Astrocyte (in vitro differentiated cells and primary cell): ENCODE measurements at regions not wholly inside any gene's neighbourhood (a gene's known extent, or its start where the extent isn't known, plus 50 kb on each side); places are given as distances from the start of the nearest gene placed in this dataset.

Experiments
- DNase-seq: peaks from one replicate; pipeline ENCODE4 v3.0.0-alpha.2; 2010; ENCODE audit warnings: low read depth
- FAIRE-seq: peaks from 2 replicates; lab custom pipeline; 2011; peaks lifted over from hg19 to GRCh38; lab: Jason Lieb, UNC
- H2AFZ ChIP-seq: 2 replicates; pipeline ENCODE4 v1.6.0; 2012; ENCODE audit warnings: low read depth, low read length, inconsistent platforms
- H3K27ac ChIP-seq: 2 replicates; pipeline ENCODE4 v1.5.1; 2011; ENCODE audit warnings: low read depth, low read length, inconsistent platforms
- H3K27me3 ChIP-seq: 2 replicates; pipeline ENCODE4 v1.6.0; 2011; ENCODE audit warnings: low read length, inconsistent platforms; ENCODE audit not compliant: insufficient read depth
- H3K36me3 ChIP-seq: 2 replicates; pipeline ENCODE4 v1.5.1; 2011; ENCODE audit warnings: low read length, inconsistent platforms; ENCODE audit not compliant: insufficient read depth
- H3K4me1 ChIP-seq: 2 replicates; pipeline ENCODE4 v1.5.1; 2011; ENCODE audit warnings: low read length, inconsistent platforms; ENCODE audit not compliant: insufficient read depth
- H3K4me2 ChIP-seq: 2 replicates; pipeline ENCODE4 v1.6.0; 2012; ENCODE audit warnings: low read length, inconsistent platforms
- H3K4me3 ChIP-seq: 2 replicates; pipeline ENCODE4 v1.5.1; 2011; ENCODE audit warnings: low read depth, mild to moderate bottlenecking, low read length, inconsistent platforms; ENCODE audit not compliant: insufficient read depth
- H3K79me2 ChIP-seq: 2 replicates; pipeline ENCODE4 v1.6.0; 2012; ENCODE audit warnings: mild to moderate bottlenecking, low read length, inconsistent platforms; ENCODE audit not compliant: insufficient read depth
- H3K9ac ChIP-seq: 2 replicates; pipeline ENCODE4 v1.6.0; 2012; ENCODE audit warnings: mild to moderate bottlenecking, low read length, inconsistent platforms
- H3K9me3 ChIP-seq: 2 replicates; pipeline ENCODE4 v1.5.1; 2012; ENCODE audit warnings: low read depth, mild to moderate bottlenecking, low read length, inconsistent platforms; ENCODE audit not compliant: insufficient read depth
- H4K20me1 ChIP-seq: 2 replicates; pipeline ENCODE4 v1.6.0; 2012; ENCODE audit warnings: low read length, inconsistent platforms; ENCODE audit not compliant: insufficient read depth
- H3K27ac Mint-ChIP-seq: one replicate; pipeline ENCODE4 v1.8.0; 2021; ENCODE audit warnings: mild to moderate bottlenecking, mixed read lengths; ENCODE audit not compliant: unreplicated experiment
- H3K27me3 Mint-ChIP-seq: one replicate; pipeline ENCODE4 v1.8.0; 2021; ENCODE audit warnings: low read depth, mixed read lengths; ENCODE audit not compliant: unreplicated experiment
- H3K36me3 Mint-ChIP-seq: one replicate; pipeline ENCODE4 v1.8.0; 2021; ENCODE audit warnings: low read depth, mixed read lengths; ENCODE audit not compliant: unreplicated experiment
- H3K4me1 Mint-ChIP-seq: one replicate; pipeline ENCODE4 v1.8.0; 2021; ENCODE audit warnings: low read depth, mixed read lengths; ENCODE audit not compliant: unreplicated experiment
- H3K4me3 Mint-ChIP-seq: one replicate; pipeline ENCODE4 v1.8.0; 2021; ENCODE audit warnings: mild to moderate bottlenecking, moderate library complexity, mixed read lengths; ENCODE audit not compliant: unreplicated experiment
- H3K9me3 Mint-ChIP-seq: one replicate; pipeline ENCODE4 v1.8.0; 2021; ENCODE audit warnings: mild to moderate bottlenecking, mixed read lengths; ENCODE audit not compliant: unreplicated experiment
- CTCF ChIP-seq: IDR thresholded peaks from 2 replicates; pipeline ENCODE4 v1.5.1; 2011; ENCODE audit warnings: low read depth, mild to moderate bottlenecking, inconsistent platforms, low read length, moderate library complexity; ENCODE audit not compliant: insufficient read depth
- EZH2 ChIP-seq: IDR thresholded peaks from 2 replicates; pipeline ENCODE4 v1.6.1; 2012; ENCODE audit warnings: mild to moderate bottlenecking, low read length, inconsistent platforms; ENCODE audit not compliant: insufficient read depth

GRCh38 chr12:107610021-107610859 lies 75.4 kb upstream of the PWP1 start:
- H3K79me2 ChIP-seq, result no peaks in the 10 kb centered on the region
- H4K20me1 ChIP-seq, result peaks cover 3% of the 10 kb centered on the region
- DNase-seq (peak; percentile 13), FAIRE-seq (no peak)
- H2AFZ ChIP-seq, result peak overlapping the region; percentile 54
- H3K4me1 ChIP-seq, result peaks cover 7% of the 10 kb centered on the region
- Mint-ChIP-seq H3K4me1 (no peaks in the 10 kb centered on the region), H3K36me3 (peaks cover 3% of the 10 kb centered on the region), H3K27me3 (peaks cover 12% of the 10 kb centered on the region), H3K27ac (no peak overlapping the region), H3K4me3 (no peak overlapping the region), H3K9me3 (peaks cover 2% of the 10 kb centered on the region)
- no peak overlapping the region for H3K4me3 ChIP-seq
- TF ChIP-seq EZH2 (no peak), CTCF (peak; percentile 76)
- no peaks in the 10 kb centered on the region for H3K27me3 ChIP-seq
- H3K27ac ChIP-seq, result no peak overlapping the region
- H3K36me3 ChIP-seq, result no peaks in the 10 kb centered on the region
- H3K9ac ChIP-seq, result no peak overlapping the region
- H3K4me2 ChIP-seq, result peak overlapping the region; percentile 65
- H3K9me3 ChIP-seq, result no peaks in the 10 kb centered on the region

GRCh38 chr12:107612508-107612907 lies 73.1 kb upstream of the PWP1 start:
- no peak overlapping the region for H3K4me3 Mint-ChIP-seq
- Histone ChIP-seq H2AFZ (no peak overlapping the region), H3K27me3 (no peaks in the 10 kb centered on the region), H3K9me3 (no peaks in the 10 kb centered on the region), H3K4me2 (peak overlapping the region; percentile 20), H3K9ac (no peak overlapping the region), H3K27ac (no peak overlapping the region), H3K4me3 (no peak overlapping the region), H3K36me3 (no peaks in the 10 kb centered on the region), H3K4me1 (peaks cover 7% of the 10 kb centered on the region), H3K79me2 (no peaks in the 10 kb centered on the region), H4K20me1 (peaks cover 3% of the 10 kb centered on the region)
- no peaks in the 10 kb centered on the region for H3K9me3 Mint-ChIP-seq
- H3K27ac Mint-ChIP-seq, result no peak overlapping the region
- no peaks in the 10 kb centered on the region for H3K4me1 Mint-ChIP-seq
- H3K27me3 Mint-ChIP-seq, result peaks cover 9% of the 10 kb centered on the region
- TF ChIP-seq EZH2, result no peak
- peaks cover 3% of the 10 kb centered on the region for H3K36me3 Mint-ChIP-seq
- DNase-seq (no peak), FAIRE-seq (no peak)

- no peak overlapping the region for H2AFZ ChIP-seq
- peaks cover 7% of the 10 kb centered on the region for H3K4me1 ChIP-seq
- Mint-ChIP-seq H3K36me3 (peaks cover 5% of the 10 kb centered on the region), H3K4me3 (no peak overlapping the region), H3K27me3 (peaks cover 5% of the 10 kb centered on the region), H3K4me1 (no peaks in the 10 kb centered on the region), H3K27ac (no peak overlapping the region), H3K9me3 (no peaks in the 10 kb centered on the region)
- H3K9me3 ChIP-seq, result no peaks in the 10 kb centered on the region
- no peak overlapping the region for H3K9ac ChIP-seq
- H3K79me2 ChIP-seq, result no peaks in the 10 kb centered on the region
- FAIRE-seq (no peak), DNase-seq (no peak)
- H4K20me1 ChIP-seq, result no peaks in the 10 kb centered on the region
- H3K27me3 ChIP-seq, result no peaks in the 10 kb centered on the region
- H3K36me3 ChIP-seq, result no peaks in the 10 kb centered on the region
- H3K27ac ChIP-seq, result no peak overlapping the region
- H3K4me3 ChIP-seq, result no peak overlapping the region
- H3K4me2 ChIP-seq, result no peak overlapping the region
- TF ChIP-seq EZH2, result no peak
- TF ChIP-seq CTCF, result no peak
Observed at GRCh38 chr12:107616941-107617340, 68.7 kb upstream of the PWP1 start.
